GM19043 (cell line): ENCODE measurements at regions not wholly inside any gene's neighbourhood (a gene's known extent, or its start where the extent isn't known, plus 50 kb on each side); places are given as distances from the start of the nearest gene placed in this dataset.
A peak's percentile ranks its signal among the peaks of the same experiment; 100 is the strongest.

Experiments
- ATAC-seq: cut with Tn5 transposase; IDR thresholded peaks from one replicate; pipeline ENCODE4 v1.9.1; 2021; ENCODE audit warnings: low read depth; ENCODE audit not compliant: unreplicated experiment

GRCh38 chr5:88979726-88980125 is 96.7 kb upstream of the MEF2C start:
- no peak for ATAC-seq

GRCh38 chr5:88979244-88979643 is 96.3 kb upstream of the MEF2C start:
- peak; percentile 49 for ATAC-seq

- ATAC-seq = no peak
Measured at GRCh38 chr5:88976914-88977313, 93.9 kb upstream of the MEF2C start.

- ATAC-seq = peak; percentile 82
Measured at GRCh38 chr5:88967633-88968585, 84.9 kb upstream of the MEF2C start.

- ATAC-seq = no peak
Measured at GRCh38 chr5:88964831-88965230, 81.8 kb upstream of the MEF2C start.

- no peak for ATAC-seq
Measured at GRCh38 chr5:88957013-88957412, 74.0 kb upstream of the MEF2C start.

- ATAC-seq = no peak
Measured at GRCh38 chr5:88956416-88956815, 73.4 kb upstream of the MEF2C start.

- no peak for ATAC-seq
Measured at GRCh38 chr5:88955403-88955802, 72.4 kb upstream of the MEF2C start.

- ATAC-seq = no peak
Measured at GRCh38 chr5:88954511-88954910, 71.5 kb upstream of the MEF2C start.

GRCh38 chr5:88952996-88953643 is 70.1 kb upstream of the MEF2C start:
- ATAC-seq = no peak

- ATAC-seq = no peak
Measured at GRCh38 chr5:88952344-88952743, 69.4 kb upstream of the MEF2C start.

- ATAC-seq = no peak
Measured at GRCh38 chr5:88951457-88951856, 68.5 kb upstream of the MEF2C start.

GRCh38 chr5:88948746-88949600 is 66.0 kb upstream of the MEF2C start:
- ATAC-seq = no peak

- no peak for ATAC-seq
Measured at GRCh38 chr5:88944751-88945531, 62.0 kb upstream of the MEF2C start.

- ATAC-seq = no peak
Measured at GRCh38 chr5:88941581-88941980, 58.6 kb upstream of the MEF2C start.

GRCh38 chr5:88940713-88941112 is 57.7 kb upstream of the MEF2C start:
- peak; percentile 86 for ATAC-seq

- no peak for ATAC-seq
Measured at GRCh38 chr5:88939300-88939699, 56.3 kb upstream of the MEF2C start.

- no peak for ATAC-seq
Measured at GRCh38 chr5:88938488-88938887, 55.5 kb upstream of the MEF2C start.

GRCh38 chr5:88937406-88937805 is 54.4 kb upstream of the MEF2C start:
- ATAC-seq = no peak

- no peak for ATAC-seq
Measured at GRCh38 chr5:88934439-88934838, 51.5 kb upstream of the MEF2C start.
